ENCODE measurements at regions not wholly inside any gene's neighbourhood (a gene's known extent, or its start where the extent isn't known, plus 50 kb on each side); places are given as distances from the start of the nearest gene placed in this dataset.

GRCh38 chr6:126720304-126720703 is 380.4 kb downstream of the CENPW start:
- no peaks in the 10 kb centered on the region for H3K9me3 ChIP-seq (ENCODE audit: insufficient read depth, low read depth, low read length)
- H4K20me1 ChIP-seq (ENCODE audit: insufficient read depth, low read length, poor library complexity, severe bottlenecking), result no peaks in the 10 kb centered on the region
- H3K4me3 ChIP-seq (ENCODE audit: low read length, poor library complexity, severe bottlenecking), result no peak overlapping the region
- no peaks in the 10 kb centered on the region for H3K27me3 ChIP-seq (ENCODE audit: insufficient read depth, low read length, poor library complexity, severe bottlenecking)
- H3K79me2 ChIP-seq (ENCODE audit: insufficient read depth, low read length), result no peaks in the 10 kb centered on the region
- H3K4me2 ChIP-seq (ENCODE audit: low read depth, low read length, poor library complexity, severe bottlenecking), result no peak overlapping the region
- H3K36me3 ChIP-seq (ENCODE audit: insufficient read depth, low read length), result no peaks in the 10 kb centered on the region
- no peaks in the 10 kb centered on the region for H3F3A ChIP-seq (ENCODE audit: low read depth)
- no peak overlapping the region for H2AFZ ChIP-seq (ENCODE audit: low read length)
- H3K9me2 ChIP-seq (replicated peaks; ENCODE audit: low read depth, low read length), result no peaks in the 10 kb centered on the region
- H3K9ac ChIP-seq (ENCODE audit: low read depth, low read length, poor library complexity, severe bottlenecking), result no peak overlapping the region
- TF ChIP-seq CTCF (conservative IDR thresholded peaks at IDR 0.05; ENCODE audit: low read length) (no peak), EZH2phosphoT487 (IDR thresholded peaks at IDR 0.05; ENCODE audit: borderline replicate concordance) (no peak)
- H3K4me1 ChIP-seq (ENCODE audit: insufficient read depth, low read length, poor library complexity, severe bottlenecking), result no peaks in the 10 kb centered on the region

GRCh38 chr6:126721581-126722160 is 381.8 kb downstream of the CENPW start:
- Histone ChIP-seq H3K9ac (ENCODE audit: low read depth, low read length, poor library complexity, severe bottlenecking) (no peak overlapping the region), H3K4me1 (ENCODE audit: insufficient read depth, low read length, poor library complexity, severe bottlenecking) (no peaks in the 10 kb centered on the region), H2AFZ (ENCODE audit: low read length) (no peak overlapping the region), H3K4me3 (ENCODE audit: low read length, poor library complexity, severe bottlenecking) (no peak overlapping the region), H3K4me2 (ENCODE audit: low read depth, low read length, poor library complexity, severe bottlenecking) (no peak overlapping the region), H3K79me2 (ENCODE audit: insufficient read depth, low read length) (no peaks in the 10 kb centered on the region), H3K27me3 (ENCODE audit: insufficient read depth, low read length, poor library complexity, severe bottlenecking) (no peaks in the 10 kb centered on the region), H3K36me3 (ENCODE audit: insufficient read depth, low read length) (no peaks in the 10 kb centered on the region), H4K20me1 (ENCODE audit: insufficient read depth, low read length, poor library complexity, severe bottlenecking) (no peaks in the 10 kb centered on the region), H3F3A (ENCODE audit: low read depth) (no peaks in the 10 kb centered on the region), H3K9me3 (ENCODE audit: insufficient read depth, low read depth, low read length) (no peaks in the 10 kb centered on the region), H3K9me2 (replicated peaks; ENCODE audit: low read depth, low read length) (no peaks in the 10 kb centered on the region)
- TF ChIP-seq EZH2phosphoT487 (IDR thresholded peaks at IDR 0.05; ENCODE audit: borderline replicate concordance) (no peak), CTCF (conservative IDR thresholded peaks at IDR 0.05; ENCODE audit: low read length) (no peak)

- H3F3A ChIP-seq (ENCODE audit: low read depth), result no peaks in the 10 kb centered on the region
- H3K9me3 ChIP-seq (ENCODE audit: insufficient read depth, low read depth, low read length), result no peaks in the 10 kb centered on the region
- no peak overlapping the region for H3K4me3 ChIP-seq (ENCODE audit: low read length, poor library complexity, severe bottlenecking)
- no peaks in the 10 kb centered on the region for H3K27me3 ChIP-seq (ENCODE audit: insufficient read depth, low read length, poor library complexity, severe bottlenecking)
- H2AFZ ChIP-seq (ENCODE audit: low read length), result no peak overlapping the region
- no peaks in the 10 kb centered on the region for H3K4me1 ChIP-seq (ENCODE audit: insufficient read depth, low read length, poor library complexity, severe bottlenecking)
- H3K9ac ChIP-seq (ENCODE audit: low read depth, low read length, poor library complexity, severe bottlenecking), result no peak overlapping the region
- no peak overlapping the region for H3K4me2 ChIP-seq (ENCODE audit: low read depth, low read length, poor library complexity, severe bottlenecking)
- H3K79me2 ChIP-seq (ENCODE audit: insufficient read depth, low read length), result no peaks in the 10 kb centered on the region
- TF ChIP-seq CTCF (conservative IDR thresholded peaks at IDR 0.05; ENCODE audit: low read length), result no peak
- no peak for TF ChIP-seq EZH2phosphoT487 (IDR thresholded peaks at IDR 0.05; ENCODE audit: borderline replicate concordance)
- no peaks in the 10 kb centered on the region for H3K9me2 ChIP-seq (replicated peaks; ENCODE audit: low read depth, low read length)
- no peaks in the 10 kb centered on the region for H3K36me3 ChIP-seq (ENCODE audit: insufficient read depth, low read length)
- H4K20me1 ChIP-seq (ENCODE audit: insufficient read depth, low read length, poor library complexity, severe bottlenecking), result no peaks in the 10 kb centered on the region
Measured at GRCh38 chr6:126722411-126722810, 382.5 kb downstream of the CENPW start.
